Mesenchymal stem cell (in vitro differentiated cells and primary cell): ENCODE measurements at regions not wholly inside any gene's neighbourhood (a gene's known extent, or its start where the extent isn't known, plus 50 kb on each side); places are given as distances from the start of the nearest gene placed in this dataset.

Experiments used
- DNase-seq: peaks from one replicate; pipeline ENCODE4 v3.0.0-alpha.2; 2013
- H2AFZ ChIP-seq: one replicate; pipeline ENCODE4 v1.6.1; 2013; ENCODE audit warnings: low read depth, mild to moderate bottlenecking, control low read depth, inconsistent platforms, low read length, moderate library complexity
- H2AK5ac ChIP-seq: 2 replicates; pipeline ENCODE4 v1.6.1; 2013; ENCODE audit warnings: low read length, moderate library complexity, mild to moderate bottlenecking, inconsistent platforms; ENCODE audit not compliant: severe bottlenecking
- H2BK120ac ChIP-seq: one replicate; pipeline ENCODE4 v1.6.1; 2013; ENCODE audit warnings: low read depth, mild to moderate bottlenecking, inconsistent platforms, low read length, moderate library complexity
- H2BK12ac ChIP-seq, 2 experiments: one replicate each; pipeline ENCODE4 v1.6.1; 2013; ENCODE audit warnings: inconsistent platforms in 2 of 2, low read length in 2 of 2, mild to moderate bottlenecking in 2 of 2, moderate library complexity in 2 of 2, control low read depth in 1 of 2
- H2BK15ac ChIP-seq: one replicate; pipeline ENCODE4 v1.6.1; 2013; ENCODE audit warnings: mild to moderate bottlenecking, low read depth, inconsistent platforms; ENCODE audit not compliant: poor library complexity, severe bottlenecking
- H2BK5ac ChIP-seq: 2 replicates; pipeline ENCODE4 v1.6.1; 2013; ENCODE audit warnings: low read depth, mild to moderate bottlenecking, low read length, control low read depth, inconsistent platforms; ENCODE audit not compliant: poor library complexity, severe bottlenecking
- H3K14ac ChIP-seq, 2 experiments: one replicate each; pipeline ENCODE4 v1.6.1; 2013; ENCODE audit warnings: inconsistent platforms in 2 of 2, low read length in 2 of 2, control low read depth in 1 of 2, mild to moderate bottlenecking in 1 of 2, moderate library complexity in 1 of 2
- H3K18ac ChIP-seq, 2 experiments: one replicate each; pipeline ENCODE4 v1.6.1; 2013; ENCODE audit warnings: inconsistent platforms in 2 of 2, low read length in 2 of 2, control low read depth in 1 of 2, low read depth in 1 of 2, mild to moderate bottlenecking in 1 of 2
- H3K23ac ChIP-seq, 2 experiments: one replicate each; pipeline ENCODE4 v1.6.1; 2013; ENCODE audit warnings: inconsistent platforms in 2 of 2, low read length in 2 of 2, mild to moderate bottlenecking in 2 of 2, moderate library complexity in 2 of 2, control low read depth in 1 of 2
- H3K27ac ChIP-seq: 2 replicates; pipeline ENCODE4 v1.5.1; 2013; ENCODE audit warnings: mild to moderate bottlenecking, moderate library complexity, low read length, control low read depth, inconsistent platforms; ENCODE audit not compliant: poor library complexity, severe bottlenecking
- H3K27me3 ChIP-seq, 2 experiments: 2 replicates each; pipeline versions ENCODE4 v1.6.1 to v1.7.0; 2013; ENCODE audit warnings: low read length in 2 of 2, mild to moderate bottlenecking in 2 of 2, moderate library complexity in 2 of 2, control low read depth in 1 of 2, inconsistent platforms in 1 of 2; ENCODE audit not compliant: control insufficient read depth in 1 of 2, insufficient read depth in 1 of 2
- H3K36me3 ChIP-seq, 2 experiments: 2 replicates each; pipeline versions ENCODE4 v1.6.1 to v1.7.0; 2013; ENCODE audit warnings: low read length in 2 of 2, control low read depth in 1 of 2, inconsistent platforms in 1 of 2, low read depth in 1 of 2, mild to moderate bottlenecking in 1 of 2; ENCODE audit not compliant: insufficient read depth in 2 of 2, control insufficient read depth in 1 of 2
- H3K4ac ChIP-seq, 2 experiments: one replicate each; pipeline ENCODE4 v1.6.1; 2013; ENCODE audit warnings: inconsistent platforms in 2 of 2, low read length in 2 of 2, mild to moderate bottlenecking in 2 of 2, moderate library complexity in 2 of 2, control low read depth in 1 of 2, low read depth in 1 of 2
- H3K4me1 ChIP-seq: 2 replicates; pipeline ENCODE4 v1.6.1; 2013; ENCODE audit warnings: low read depth, low read length, control low read depth; ENCODE audit not compliant: control insufficient read depth, insufficient read depth
- H3K4me2 ChIP-seq: 2 replicates; pipeline ENCODE4 v1.6.1; 2013; ENCODE audit warnings: low read length, mild to moderate bottlenecking, inconsistent platforms; ENCODE audit not compliant: poor library complexity, severe bottlenecking
- H3K4me3 ChIP-seq, 2 experiments: 2 replicates each; pipeline versions ENCODE4 v1.5.1 to v1.7.0; 2013; ENCODE audit warnings: low read length in 2 of 2, mild to moderate bottlenecking in 2 of 2, control low read depth in 1 of 2, low read depth in 1 of 2; ENCODE audit not compliant: insufficient read depth in 1 of 2
- H3K79me1 ChIP-seq: replicated peaks from 2 replicates; pipeline ENCODE4 v1.6.1; 2013; ENCODE audit warnings: mild to moderate bottlenecking, control low read depth, low read length, inconsistent platforms; ENCODE audit not compliant: poor library complexity, severe bottlenecking
- H3K9ac ChIP-seq: 2 replicates; pipeline ENCODE4 v1.7.0; 2013; ENCODE audit warnings: mild to moderate bottlenecking, low read length, moderate library complexity
- H3K9me3 ChIP-seq: 2 replicates; pipeline ENCODE4 v1.7.0; 2013; ENCODE audit warnings: mild to moderate bottlenecking, low read length; ENCODE audit not compliant: control insufficient read depth
- H4K8ac ChIP-seq: one replicate; pipeline ENCODE4 v1.6.1; 2013; ENCODE audit warnings: inconsistent platforms, mild to moderate bottlenecking, low read length, moderate library complexity
- H4K91ac ChIP-seq: one replicate; pipeline ENCODE4 v1.6.1; 2013; ENCODE audit warnings: mild to moderate bottlenecking, low read length, inconsistent platforms
- WGBS: methylation state at CpG from one replicate; pipeline ENCODE4 v1.1.7; 2013; ENCODE audit warnings: mixed read lengths; 5-methylcytosine and 5-hydroxymethylcytosine counted together

GRCh38 chr3:148457886-148458285 lies 239.8 kb upstream of the AGTR1 start:
- Histone ChIP-seq H3K9me3 (no peaks in the 10 kb centered on the region), H3K27ac (no peak overlapping the region), H4K91ac (no peak overlapping the region), H2AFZ (no peak overlapping the region), H3K36me3 (no peaks in the 10 kb centered on the region), H2AK5ac (no peak overlapping the region), H4K8ac (no peak overlapping the region), H2BK5ac (no peak overlapping the region), H3K4me3 (no peak overlapping the region), H3K4me1 (no peaks in the 10 kb centered on the region), H2BK12ac (no peak overlapping the region), H3K4ac (no peak overlapping the region), H2BK120ac (no peak overlapping the region), H3K27me3 (no peaks in the 10 kb centered on the region), H3K9ac (no peak overlapping the region), H3K79me1 (no peaks in the 10 kb centered on the region), H3K18ac (no peak overlapping the region), H3K23ac (no peak overlapping the region), H2BK15ac (no peak overlapping the region), H3K4me2 (no peak overlapping the region), H3K14ac (no peak overlapping the region)
- WGBS, result no CpG with 5 or more reads among the region's 1 CpG
- no peak for DNase-seq

GRCh38 chr3:148459931-148460513 lies 237.7 kb upstream of the AGTR1 start:
- Histone ChIP-seq H2BK12ac (no peak overlapping the region), H3K79me1 (no peaks in the 10 kb centered on the region), H4K8ac (no peak overlapping the region), H3K27me3 (no peaks in the 10 kb centered on the region), H4K91ac (no peak overlapping the region), H2BK15ac (no peak overlapping the region), H3K27ac (no peak overlapping the region), H2BK120ac (no peak overlapping the region), H3K4ac (no peak overlapping the region), H3K4me3 (no peak overlapping the region), H3K4me2 (no peak overlapping the region), H3K9me3 (no peaks in the 10 kb centered on the region), H3K9ac (no peak overlapping the region), H3K14ac (no peak overlapping the region), H3K18ac (no peak overlapping the region), H2AK5ac (no peak overlapping the region), H2BK5ac (no peak overlapping the region), H3K23ac (no peak overlapping the region), H2AFZ (no peak overlapping the region), H3K36me3 (no peaks in the 10 kb centered on the region), H3K4me1 (no peaks in the 10 kb centered on the region)
- DNase-seq, result peak; percentile 2
- WGBS, result no CpG with 5 or more reads among the region's 1 CpG

DNA sequence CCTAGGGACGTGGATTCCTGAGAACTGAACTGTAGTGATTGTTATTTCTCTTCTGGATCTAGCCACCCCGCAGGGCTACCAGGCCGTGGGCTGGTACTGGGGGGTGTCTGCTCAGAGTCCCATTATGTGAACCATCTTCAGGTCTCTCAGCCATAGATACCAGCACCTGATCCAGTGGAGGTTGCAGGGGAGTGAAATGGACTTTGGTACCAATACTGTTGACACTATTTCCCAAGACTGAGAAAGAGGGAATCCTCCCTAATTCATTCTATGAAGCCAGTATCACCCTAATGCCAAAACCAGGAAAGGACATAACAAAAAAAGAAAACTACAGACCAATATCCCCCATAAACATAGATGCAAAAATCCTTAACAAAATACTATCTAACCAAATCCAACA lies 237.0 kb upstream of the AGTR1 start:
- no peaks in the 10 kb centered on the region for H3K27me3 ChIP-seq
- no peak overlapping the region for H3K4me2 ChIP-seq
- H3K27ac ChIP-seq, result no peak overlapping the region
- no peak overlapping the region for H3K18ac ChIP-seq
- H3K4me3 ChIP-seq, result no peak overlapping the region
- no peak overlapping the region for H3K14ac ChIP-seq
- H2BK5ac ChIP-seq, result no peak overlapping the region
- no peak overlapping the region for H2AK5ac ChIP-seq
- no peaks in the 10 kb centered on the region for H3K9me3 ChIP-seq
- no peak overlapping the region for H3K4ac ChIP-seq
- no peak overlapping the region for H2BK15ac ChIP-seq
- no peaks in the 10 kb centered on the region for H3K4me1 ChIP-seq
- DNase-seq, result no peak
- H3K23ac ChIP-seq, result no peak overlapping the region
- H2BK12ac ChIP-seq, result no peak overlapping the region
- no peak overlapping the region for H4K8ac ChIP-seq
- 93% methylated on average over 3 of the region's 3 CpGs for WGBS
- H4K91ac ChIP-seq, result no peak overlapping the region
- H2BK120ac ChIP-seq, result no peak overlapping the region
- H2AFZ ChIP-seq, result no peak overlapping the region
- H3K79me1 ChIP-seq, result no peaks in the 10 kb centered on the region
- no peak overlapping the region for H3K9ac ChIP-seq
- no peaks in the 10 kb centered on the region for H3K36me3 ChIP-seq

GRCh38 chr3:148464246-148464645 lies 233.5 kb upstream of the AGTR1 start:
- Histone ChIP-seq H2BK12ac (no peak overlapping the region), H3K4ac (no peak overlapping the region), H2AK5ac (no peak overlapping the region), H3K27me3 (no peaks in the 10 kb centered on the region), H3K18ac (no peak overlapping the region), H2AFZ (no peak overlapping the region), H3K23ac (no peak overlapping the region), H3K9ac (no peak overlapping the region), H4K91ac (no peak overlapping the region), H3K79me1 (no peaks in the 10 kb centered on the region), H2BK5ac (no peak overlapping the region), H4K8ac (no peak overlapping the region), H3K4me1 (no peaks in the 10 kb centered on the region), H2BK120ac (no peak overlapping the region), H3K27ac (no peak overlapping the region), H3K14ac (no peak overlapping the region), H3K36me3 (no peaks in the 10 kb centered on the region), H3K4me3 (no peak overlapping the region), H3K9me3 (no peaks in the 10 kb centered on the region), H3K4me2 (no peak overlapping the region), H2BK15ac (no peak overlapping the region)
- DNase-seq, result no peak
- 100% methylated on average over 1 of the region's 2 CpGs for WGBS
